Testis (tissue), 2 donors: ENCODE measurements at regions not wholly inside any gene's neighbourhood (a gene's known extent, or its start where the extent isn't known, plus 50 kb on each side); places are given as distances from the start of the nearest gene placed in this dataset.

Source experiments
- POLR2A ChIP-seq: fragments of 450-650 bp; IDR thresholded peaks from one replicate; pipeline ENCODE4 v1.6.1; 2017; ENCODE audit warnings: antibody characterized with exemption, mild to moderate bottlenecking, moderate library complexity
- TF ChIP-seq, protein P1 (sequence below), 3 experiments: fragments of 450-650 bp in 2 of 3; fragments of 200-600 bp in 1 of 3; sonication (generic) in 1 of 3; IDR thresholded peaks; one replicate each; pipeline ENCODE4 v1.5.1; 2016 to 2019; ENCODE audit warnings: antibody characterized with exemption in 3 of 3, mild to moderate bottlenecking in 2 of 3, moderate library complexity in 1 of 3

DNA sequence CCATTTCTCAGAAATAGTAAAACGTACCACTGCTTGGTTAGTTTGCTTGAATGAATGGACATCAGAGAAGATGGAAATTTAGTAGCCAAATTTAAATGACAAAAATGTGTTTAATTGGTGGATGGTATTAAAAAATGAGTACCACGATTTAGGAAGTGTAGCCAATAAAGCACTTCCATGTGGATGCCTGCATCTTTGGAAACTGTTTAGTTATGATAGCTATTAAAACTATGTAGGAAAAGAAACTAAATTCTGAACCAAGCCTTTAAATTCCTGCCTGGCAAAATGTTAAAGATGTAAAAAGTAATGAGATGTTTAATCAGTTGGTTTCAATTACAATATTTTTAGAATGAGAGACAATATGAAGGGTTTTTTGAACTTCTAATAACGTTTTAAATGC lies 94.8 kb downstream of the NUDT12 start:
- TF ChIP-seq, protein P1, sequence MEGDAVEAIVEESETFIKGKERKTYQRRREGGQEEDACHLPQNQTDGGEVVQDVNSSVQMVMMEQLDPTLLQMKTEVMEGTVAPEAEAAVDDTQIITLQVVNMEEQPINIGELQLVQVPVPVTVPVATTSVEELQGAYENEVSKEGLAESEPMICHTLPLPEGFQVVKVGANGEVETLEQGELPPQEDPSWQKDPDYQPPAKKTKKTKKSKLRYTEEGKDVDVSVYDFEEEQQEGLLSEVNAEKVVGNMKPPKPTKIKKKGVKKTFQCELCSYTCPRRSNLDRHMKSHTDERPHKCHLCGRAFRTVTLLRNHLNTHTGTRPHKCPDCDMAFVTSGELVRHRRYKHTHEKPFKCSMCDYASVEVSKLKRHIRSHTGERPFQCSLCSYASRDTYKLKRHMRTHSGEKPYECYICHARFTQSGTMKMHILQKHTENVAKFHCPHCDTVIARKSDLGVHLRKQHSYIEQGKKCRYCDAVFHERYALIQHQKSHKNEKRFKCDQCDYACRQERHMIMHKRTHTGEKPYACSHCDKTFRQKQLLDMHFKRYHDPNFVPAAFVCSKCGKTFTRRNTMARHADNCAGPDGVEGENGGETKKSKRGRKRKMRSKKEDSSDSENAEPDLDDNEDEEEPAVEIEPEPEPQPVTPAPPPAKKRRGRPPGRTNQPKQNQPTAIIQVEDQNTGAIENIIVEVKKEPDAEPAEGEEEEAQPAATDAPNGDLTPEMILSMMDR (IDR thresholded peaks at IDR 0.05) = no peak
- TF ChIP-seq POLR2A = no peak
